ENCODE measurements at regions not wholly inside any gene's neighbourhood (a gene's known extent, or its start where the extent isn't known, plus 50 kb on each side); places are given as distances from the start of the nearest gene placed in this dataset.
"Not testable (repeated sequence)": the region's sequence is repeated elsewhere in the genome, so short reads cannot be mapped to it uniquely, and the experiment has no call there.

DNA sequence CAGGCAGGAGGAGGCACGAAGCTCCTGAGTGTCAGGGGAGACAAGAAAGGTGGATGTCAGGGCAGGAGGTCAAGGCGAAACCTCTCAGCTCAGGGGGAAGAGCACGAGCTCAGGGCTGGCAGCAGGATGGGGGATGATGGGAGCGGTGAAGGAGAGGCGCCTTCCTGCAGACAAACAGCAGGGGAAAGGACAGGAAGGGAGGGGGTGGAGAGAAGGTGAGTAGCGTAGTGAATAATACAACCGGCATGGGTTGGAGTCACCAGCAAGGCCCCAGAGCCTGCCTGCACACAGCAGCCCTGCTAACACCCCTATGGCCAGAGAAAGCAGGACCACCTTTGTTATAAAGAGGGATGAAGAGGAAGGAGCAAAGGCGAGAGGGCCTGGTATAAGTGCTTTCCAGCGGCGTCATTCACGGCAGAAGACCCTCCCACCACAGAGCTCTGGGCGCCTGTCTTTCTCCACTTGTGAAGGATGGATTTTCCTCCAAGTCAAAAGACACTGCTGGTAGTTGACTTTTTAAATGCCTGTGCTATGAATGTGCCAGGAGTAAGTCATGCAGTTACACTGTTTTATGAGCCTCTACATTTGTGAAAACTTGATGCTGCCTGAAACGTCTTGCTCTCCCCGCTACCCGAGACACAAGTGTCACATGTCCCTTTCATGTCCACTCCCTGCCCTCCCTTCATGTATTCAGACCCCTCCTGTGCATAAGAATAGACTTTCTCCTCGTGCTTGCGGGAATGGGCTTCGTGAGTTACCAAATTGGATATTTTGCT, 84.8 kb upstream of the IRX1 start:
- H3K4me3 ChIP-seq, result no peak overlapping the region
- H3K36me3 ChIP-seq, result no peaks in the 10 kb centered on the region
- no peaks in the 10 kb centered on the region for H3K9me3 ChIP-seq
- no peak for DNase-seq
- H3K27me3 ChIP-seq, result no peaks in the 10 kb centered on the region

DNA sequence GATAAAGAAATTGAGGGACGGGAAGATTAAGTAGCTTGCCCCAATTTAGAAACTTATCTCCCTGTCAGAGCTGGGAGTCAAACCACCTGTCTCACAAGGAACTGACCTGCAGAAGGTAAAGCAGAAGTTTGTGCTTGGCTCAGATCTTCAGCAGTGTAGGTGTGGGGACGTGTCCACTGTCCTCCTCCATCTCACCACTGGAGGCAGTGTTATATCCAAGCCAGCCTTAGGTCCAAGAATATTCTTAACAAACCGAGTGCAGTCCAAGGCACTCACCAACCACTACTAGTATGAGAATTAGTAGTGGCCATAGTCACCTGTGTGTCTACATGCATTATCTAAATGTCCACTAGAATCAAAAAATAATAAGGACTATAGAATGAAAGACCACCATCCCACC, 86.3 kb upstream of the IRX1 start:
- H3K4me3 ChIP-seq, result no peak overlapping the region
- no peaks in the 10 kb centered on the region for H3K36me3 ChIP-seq
- no peaks in the 10 kb centered on the region for H3K27me3 ChIP-seq
- no peak for DNase-seq
- no peaks in the 10 kb centered on the region for H3K9me3 ChIP-seq

DNA sequence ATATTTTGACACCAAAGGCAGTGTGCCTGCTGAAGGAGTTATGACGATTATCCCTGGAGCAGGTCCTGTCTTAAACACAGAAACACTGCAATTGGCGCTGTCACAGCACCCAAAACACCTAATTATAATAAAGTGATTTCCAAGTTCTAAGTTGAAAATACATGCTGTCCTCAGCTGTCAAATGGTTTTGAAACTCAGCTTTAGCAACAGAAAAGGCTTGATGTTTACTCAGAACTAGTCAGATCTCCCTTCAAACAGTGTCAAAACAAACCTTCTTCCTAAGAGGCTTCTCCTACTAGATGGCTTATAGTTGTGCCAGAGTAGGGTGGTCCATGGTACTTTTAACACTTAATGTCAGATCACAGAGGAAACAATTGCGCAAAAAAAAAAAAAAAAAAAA, 87.2 kb upstream of the IRX1 start:
- H3K27me3 ChIP-seq, result no peaks in the 10 kb centered on the region
- H3K9me3 ChIP-seq, result no peaks in the 10 kb centered on the region
- DNase-seq, result no peak
- no peaks in the 10 kb centered on the region for H3K36me3 ChIP-seq
- no peak overlapping the region for H3K4me3 ChIP-seq

DNA sequence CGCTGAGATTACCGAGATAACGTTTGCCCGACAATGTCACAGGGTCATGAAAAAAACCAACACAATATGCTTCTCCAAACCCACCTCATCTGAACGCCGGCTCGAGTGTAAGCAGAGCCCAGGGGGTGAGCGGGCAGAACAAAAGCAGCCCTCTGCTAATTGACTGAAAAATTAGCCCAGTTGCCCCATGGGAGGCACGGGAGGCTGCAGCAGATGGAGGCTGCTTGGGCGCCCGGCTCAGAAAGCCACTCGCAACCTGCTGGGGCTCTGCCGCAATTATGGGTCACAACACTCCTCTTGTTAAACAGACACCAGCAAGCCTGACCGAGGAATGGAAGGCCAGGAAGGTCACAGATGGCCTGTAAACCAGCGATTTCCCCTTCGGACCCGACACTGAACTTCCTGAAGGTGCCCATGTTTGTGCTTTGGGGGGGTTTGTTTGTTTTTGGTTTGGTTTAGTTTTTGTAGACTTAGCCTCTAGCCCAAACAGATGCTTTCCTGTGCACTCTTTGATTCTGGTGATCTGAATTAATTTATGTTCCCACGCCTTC, 104.6 kb upstream of the IRX1 start:
- no peaks in the 10 kb centered on the region for H3K27me3 ChIP-seq
- no peak overlapping the region for H3K4me3 ChIP-seq
- no peaks in the 10 kb centered on the region for H3K36me3 ChIP-seq
- no peak for DNase-seq
- no peaks in the 10 kb centered on the region for H3K9me3 ChIP-seq

DNA sequence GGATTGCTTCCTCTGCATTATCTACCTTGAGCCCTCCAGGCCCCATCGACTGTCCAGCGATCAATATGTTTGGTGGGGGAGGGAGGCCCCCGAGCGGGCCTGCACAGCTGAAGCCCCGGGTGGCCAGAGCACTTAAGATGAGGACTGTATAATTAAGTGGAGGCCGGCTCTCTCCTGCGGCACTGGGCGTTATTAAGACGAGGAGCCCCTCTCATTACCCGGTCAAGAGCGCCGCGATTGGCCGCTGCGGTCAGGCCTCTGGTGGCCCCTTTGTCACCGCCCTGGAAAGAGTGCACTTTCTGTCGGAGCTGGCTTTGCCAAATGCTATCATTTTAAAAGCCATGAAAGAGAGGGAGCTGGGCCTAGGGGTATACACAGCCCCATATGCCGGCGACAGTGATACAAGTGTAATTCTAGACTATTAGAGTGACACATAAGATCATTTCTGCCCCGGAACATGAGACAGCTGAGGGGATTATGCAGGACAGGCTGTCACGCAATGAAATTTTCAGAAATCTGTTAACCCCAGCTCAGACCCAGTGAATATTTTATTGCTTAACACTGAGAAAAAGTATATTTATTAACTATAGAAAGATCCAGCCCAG, 106.3 kb upstream of the IRX1 start:
- H3K36me3 ChIP-seq, result no peaks in the 10 kb centered on the region
- DNase-seq, result no peak
- no peaks in the 10 kb centered on the region for H3K9me3 ChIP-seq
- H3K4me3 ChIP-seq, result no peak overlapping the region
- no peaks in the 10 kb centered on the region for H3K27me3 ChIP-seq

DNA sequence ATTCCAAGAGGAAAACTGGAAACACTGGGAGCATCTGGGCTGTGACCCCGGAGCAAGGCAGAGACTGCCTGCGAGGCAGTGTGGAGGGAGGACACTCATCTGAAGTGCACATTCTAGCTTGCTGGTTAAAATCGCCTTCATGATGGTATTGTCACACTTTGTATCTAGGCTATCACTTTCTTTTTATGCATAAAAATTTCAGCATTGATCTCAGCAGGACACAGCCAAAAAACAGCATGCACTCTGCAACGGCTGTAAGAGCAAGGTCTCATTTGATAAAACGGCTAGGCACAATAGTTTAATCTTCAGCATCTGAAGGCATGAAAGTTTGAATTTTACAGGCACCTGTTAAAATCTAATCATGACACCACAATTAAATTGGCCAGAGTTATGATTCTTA, 110.8 kb upstream of the IRX1 start:
- Histone ChIP-seq H3K27me3 (no peaks in the 10 kb centered on the region), H3K9me3 (no peaks in the 10 kb centered on the region), H3K36me3 (no peaks in the 10 kb centered on the region), H3K4me3 (no peak overlapping the region)
- DNase-seq, result no peak

DNA sequence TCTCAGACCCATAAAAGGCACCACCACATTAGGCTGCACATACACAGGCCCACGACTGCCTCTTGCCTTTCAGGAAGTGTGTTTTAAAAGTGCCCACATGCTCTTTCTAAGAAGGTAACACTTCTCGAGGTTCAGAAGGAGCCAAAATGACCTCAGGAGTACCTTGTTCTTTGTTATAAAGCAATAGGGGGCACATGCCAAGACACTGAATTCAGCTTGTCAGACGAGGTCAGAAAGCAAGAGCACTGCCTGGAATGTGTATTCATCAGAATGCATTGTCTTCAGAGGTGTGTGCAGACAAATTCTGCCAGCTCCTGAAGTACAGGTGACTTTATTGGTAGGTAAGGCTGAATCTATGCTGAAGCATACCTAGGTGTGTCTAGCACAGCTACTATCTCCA, 114.5 kb upstream of the IRX1 start:
- Histone ChIP-seq H3K27me3 (no peaks in the 10 kb centered on the region), H3K4me3 (no peak overlapping the region), H3K9me3 (no peaks in the 10 kb centered on the region), H3K36me3 (no peaks in the 10 kb centered on the region)
- no peak for DNase-seq

DNA sequence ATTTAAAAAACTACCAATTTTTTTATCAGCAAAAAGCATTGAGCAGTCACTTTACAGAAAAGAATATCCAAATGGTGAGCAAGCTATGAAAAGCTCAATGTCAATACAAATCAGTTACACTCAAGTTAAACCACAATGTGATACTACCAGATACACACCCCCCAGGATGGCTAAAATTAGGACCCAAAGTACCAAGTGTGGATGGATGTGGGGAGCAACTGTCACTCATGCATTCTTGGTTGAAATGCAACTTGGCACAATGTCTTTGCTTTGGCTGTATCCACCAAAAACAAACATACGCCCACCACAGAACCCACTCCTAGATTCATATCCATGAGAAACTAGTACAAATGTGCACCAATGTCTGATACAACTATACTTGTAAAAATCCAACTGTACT, 120.0 kb upstream of the IRX1 start:
- no peak for DNase-seq

DNA sequence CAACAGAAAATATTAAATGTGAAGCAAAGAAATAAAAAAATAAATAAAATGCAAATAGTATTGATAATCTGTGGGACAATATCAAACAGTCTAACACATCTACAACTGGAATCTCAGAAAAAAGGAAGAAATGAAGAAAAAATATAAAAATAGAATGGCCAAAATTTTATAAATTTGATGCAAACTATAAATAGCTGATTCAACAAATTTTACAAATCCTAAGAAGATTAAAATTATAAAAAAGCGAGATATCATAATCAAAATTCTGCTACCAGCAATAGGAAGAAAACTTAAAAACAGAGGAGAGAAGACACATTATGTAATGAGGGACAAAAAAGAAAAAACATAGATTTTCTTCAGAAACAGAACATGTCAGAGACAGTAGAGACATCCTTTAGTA, 129.2 kb upstream of the IRX1 start:
- H3K36me3 ChIP-seq, result no peaks in the 10 kb centered on the region
- H3K27me3 ChIP-seq, result 0 out of 2 replicates have a peak, but pooled peaks cover 2% of the 10 kb centered on the region
- no peak overlapping the region for H3K4me3 ChIP-seq
- DNase-seq, result no peak
- H3K9me3 ChIP-seq, result no peaks in the 10 kb centered on the region

More for the DNA sequence above, 120.0 kb upstream of the IRX1 start:
- Histone ChIP-seq H3K9me3 (no peaks in the 10 kb centered on the region), H3K27me3 (no peaks in the 10 kb centered on the region; the same call in 1 of the 2 replicates), H3K4me3 (no peak overlapping the region), H3K36me3 (no peaks in the 10 kb centered on the region)

DNA sequence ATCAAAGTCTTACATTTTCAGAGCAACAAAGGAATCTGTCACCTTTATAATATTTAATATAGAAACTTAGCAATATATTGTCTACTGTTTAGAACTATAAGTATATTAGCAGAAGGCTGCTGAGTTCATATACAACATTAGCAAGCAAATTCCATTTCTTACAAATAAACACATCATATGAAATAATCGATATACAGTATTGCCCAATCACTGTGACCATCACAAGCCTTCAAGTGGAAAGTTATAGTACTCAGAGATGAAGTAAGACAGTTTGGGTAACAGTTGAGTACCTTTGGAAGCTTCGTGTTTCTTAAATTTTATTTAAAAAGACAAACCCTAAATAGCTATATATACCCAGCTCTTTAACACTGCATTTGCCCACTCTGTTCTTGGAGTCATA, 135.2 kb upstream of the IRX1 start:
- no peak overlapping the region for H3K4me3 ChIP-seq
- no peaks in the 10 kb centered on the region for H3K9me3 ChIP-seq
- no peak for DNase-seq
- H3K27me3 ChIP-seq, result no peaks in the 10 kb centered on the region
- no peaks in the 10 kb centered on the region for H3K36me3 ChIP-seq

DNA sequence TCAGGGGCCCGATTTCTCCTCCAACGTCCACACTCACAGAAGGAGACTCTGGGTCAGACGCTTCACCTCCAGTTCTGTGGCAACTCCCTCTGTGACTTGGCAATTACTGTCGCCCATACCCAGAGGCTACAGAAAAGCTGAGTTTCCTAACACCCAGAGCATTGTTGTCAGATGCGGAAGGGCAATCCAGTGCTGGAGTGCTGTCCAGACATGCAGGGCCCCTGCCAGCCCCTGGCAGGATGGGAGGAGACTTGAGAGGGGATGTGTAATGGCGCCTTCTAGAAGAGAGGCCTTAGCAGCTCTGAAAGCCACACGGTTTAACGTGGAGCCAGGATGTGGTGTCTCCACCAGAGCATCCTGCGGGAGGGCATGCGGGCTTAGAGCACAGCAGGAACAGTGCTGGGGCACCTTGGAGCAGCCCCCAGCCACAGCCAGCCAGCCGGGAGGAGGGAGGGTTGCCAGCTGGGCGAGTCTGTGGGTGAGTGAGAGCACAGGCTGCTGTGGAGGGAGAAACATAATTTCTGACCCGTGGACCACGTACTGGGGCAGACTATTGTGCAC, 139.4 kb upstream of the IRX1 start:
- no peaks in the 10 kb centered on the region for H3K9me3 ChIP-seq
- H3K4me3 ChIP-seq, result no peak overlapping the region
- no peaks in the 10 kb centered on the region for H3K36me3 ChIP-seq
- H3K27me3 ChIP-seq, result peaks cover 4% of the 10 kb centered on the region; the same call in 1 of the 2 replicates
- DNase-seq, result peak; percentile 22

DNA sequence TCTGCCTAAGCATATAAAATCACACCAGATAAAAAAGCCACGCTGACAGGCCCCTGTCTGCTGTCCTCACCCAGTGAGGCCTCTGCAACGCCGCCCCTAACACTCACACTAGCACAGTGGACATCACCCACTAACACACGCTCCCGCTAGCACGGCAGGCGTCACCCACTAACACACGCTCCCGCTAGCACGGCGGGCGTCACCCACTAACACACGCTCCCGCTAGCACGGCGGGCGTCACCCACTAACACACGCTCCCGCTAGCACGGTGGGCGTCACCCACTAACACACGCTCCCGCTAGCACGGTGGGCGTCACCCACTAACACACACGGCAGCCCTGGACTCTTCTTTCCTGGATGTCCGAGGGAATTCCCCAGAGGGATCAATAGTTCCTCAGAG, 141.6 kb upstream of the IRX1 start:
- H3K36me3 ChIP-seq, H3K9me3 ChIP-seq, H3K27me3 ChIP-seq, H3K4me3 ChIP-seq, DNase-seq: not testable (repeated sequence)

DNA sequence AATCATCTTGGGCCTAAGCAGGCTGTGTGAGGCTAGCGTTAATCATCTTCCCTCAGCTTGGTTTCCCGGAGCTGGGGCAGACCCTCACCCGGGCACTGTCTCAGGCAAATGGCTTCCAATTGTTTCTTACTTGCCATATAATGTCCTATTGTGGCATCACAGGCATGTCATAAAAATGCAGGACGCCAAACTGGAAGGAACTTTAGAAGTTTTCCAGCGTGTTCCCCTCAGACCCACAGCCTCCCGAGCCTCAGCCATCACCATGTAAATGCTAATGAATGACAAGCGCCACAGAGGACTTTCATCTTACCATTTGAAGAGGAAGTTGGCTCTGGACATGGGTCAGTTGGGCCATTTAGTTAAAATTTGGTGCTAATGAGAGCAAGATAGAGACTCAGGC, 143.0 kb upstream of the IRX1 start:
- Histone ChIP-seq H3K27me3 (peaks cover 4% of the 10 kb centered on the region; the same call in 1 of the 2 replicates), H3K36me3 (no peaks in the 10 kb centered on the region), H3K4me3 (no peak overlapping the region), H3K9me3 (no peaks in the 10 kb centered on the region)
- DNase-seq, result no peak

DNA sequence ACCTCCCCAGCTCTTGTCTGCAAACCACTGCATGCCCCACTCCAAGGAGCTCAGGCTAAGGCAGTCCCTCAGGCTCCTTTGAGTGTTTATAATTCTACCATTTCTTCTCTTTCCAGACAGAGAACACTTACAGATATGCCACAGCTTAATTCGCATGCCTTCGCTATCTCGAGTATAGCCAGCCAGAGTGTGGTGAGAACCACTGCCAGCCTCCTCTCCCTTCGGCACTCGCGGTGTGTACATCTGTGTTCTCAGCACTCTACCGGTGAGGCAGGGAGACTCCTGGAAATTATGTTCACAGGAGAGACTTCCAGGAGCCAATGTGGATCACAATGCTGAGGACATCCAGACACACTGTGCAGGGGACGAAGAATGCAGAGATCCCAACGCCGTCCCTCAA, 143.7 kb upstream of the IRX1 start:
- Histone ChIP-seq H3K27me3 (peaks cover 4% of the 10 kb centered on the region; the same call in 1 of the 2 replicates), H3K36me3 (no peaks in the 10 kb centered on the region), H3K4me3 (no peak overlapping the region), H3K9me3 (no peaks in the 10 kb centered on the region)
- no peak for DNase-seq

DNA sequence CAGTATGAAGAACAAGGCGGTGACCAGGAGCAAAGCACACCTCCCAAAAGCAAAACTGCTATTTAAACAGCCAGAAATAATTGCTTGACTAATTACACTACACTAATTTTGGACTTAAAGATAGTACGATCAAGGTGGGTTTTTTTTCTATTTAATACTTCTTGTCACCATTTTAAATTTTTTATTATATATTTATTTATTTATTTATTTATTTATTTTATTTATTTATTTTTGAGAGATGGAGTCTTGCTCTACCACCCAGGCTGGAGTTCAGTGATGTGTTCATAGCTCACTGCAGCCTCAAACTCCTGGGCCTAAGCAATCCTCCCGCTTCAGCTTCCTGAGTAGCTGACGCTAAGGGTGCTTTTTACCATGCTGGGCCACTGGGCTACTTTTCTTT, 146.2 kb upstream of the IRX1 start:
- DNase-seq, result no peak
- H3K9me3 ChIP-seq, result 0 out of 2 replicates have a peak, but pooled peaks cover 7% of the 10 kb centered on the region

DNA sequence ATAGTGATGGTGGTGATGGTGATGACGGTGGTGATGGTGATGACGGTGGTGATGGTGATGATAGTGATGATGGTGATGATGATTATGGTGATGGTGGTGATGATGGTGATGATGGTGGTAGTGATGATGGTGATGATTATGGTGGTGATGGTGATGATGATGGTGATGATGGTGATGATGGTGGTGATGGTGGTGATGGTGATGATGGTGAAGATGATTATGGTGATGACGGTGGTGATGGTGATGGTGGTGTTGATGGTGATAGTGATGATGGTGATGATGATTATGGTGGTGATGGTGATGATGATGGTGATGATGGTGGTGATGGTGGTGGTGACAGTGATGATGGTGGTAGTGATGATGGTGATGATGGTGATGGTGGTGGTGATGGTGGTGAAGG, 149.2 kb upstream of the IRX1 start:
- Histone ChIP-seq H3K4me3 (no peak overlapping the region), H3K36me3 (no peaks in the 10 kb centered on the region), H3K9me3 (0 out of 2 replicates have a peak, but pooled peaks cover 7% of the 10 kb centered on the region), H3K27me3 (no peaks in the 10 kb centered on the region)
- DNase-seq, result no peak

More for the DNA sequence above, 146.2 kb upstream of the IRX1 start:
- Histone ChIP-seq H3K27me3 (no peaks in the 10 kb centered on the region), H3K36me3 (no peaks in the 10 kb centered on the region), H3K4me3 (no peak overlapping the region)

DNA sequence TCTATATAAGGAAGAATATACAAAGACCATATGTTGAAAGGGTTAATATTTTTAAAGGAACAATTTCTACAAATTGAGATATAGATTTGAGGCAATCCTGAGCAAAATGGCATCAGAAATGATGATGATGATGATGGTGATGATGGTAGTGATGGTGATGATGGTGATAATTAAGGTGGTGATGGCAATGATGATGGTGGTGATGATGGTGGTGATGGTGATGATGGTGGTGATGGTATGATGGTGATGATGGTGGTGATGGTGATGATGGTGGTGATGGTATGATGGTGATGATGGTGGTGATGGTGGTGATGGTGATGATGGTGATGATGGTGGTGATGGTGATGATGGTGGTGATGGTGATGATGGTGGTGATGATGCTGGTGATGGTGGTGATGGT, 150.1 kb upstream of the IRX1 start:
- H3K4me3 ChIP-seq, DNase-seq, H3K36me3 ChIP-seq, H3K9me3 ChIP-seq, H3K27me3 ChIP-seq: not testable (repeated sequence)

DNA sequence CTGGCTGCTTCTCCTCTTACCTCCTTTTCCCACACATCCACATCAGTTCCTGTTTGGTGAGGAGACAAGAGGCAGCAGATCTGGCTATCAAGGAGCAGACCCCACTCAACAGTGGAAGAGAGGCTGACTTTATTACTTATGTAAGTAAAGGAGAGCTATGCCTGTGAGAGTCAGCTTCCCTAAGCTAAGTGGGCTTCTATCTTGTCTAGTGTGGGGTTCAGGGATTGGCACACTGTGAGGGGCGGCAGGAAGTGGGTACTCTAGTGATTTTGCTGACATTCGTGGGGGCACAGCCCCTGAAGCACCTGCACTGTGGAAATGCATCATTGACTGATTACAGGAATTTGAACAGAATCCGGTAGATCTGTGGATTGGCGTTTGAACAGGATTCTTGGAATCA, 163.5 kb upstream of the IRX1 start:
- H3K9me3 ChIP-seq, result no peaks in the 10 kb centered on the region

More for the DNA sequence above, 163.5 kb upstream of the IRX1 start:
- Histone ChIP-seq H3K36me3 (no peaks in the 10 kb centered on the region), H3K27me3 (peaks cover 5% of the 10 kb centered on the region), H3K4me3 (no peak overlapping the region)
- DNase-seq, result no peak

Measured in MG63 (cell line).